Heart right ventricle (tissue), 16 donors: ENCODE measurements at regions not wholly inside any gene's neighbourhood (a gene's known extent, or its start where the extent isn't known, plus 50 kb on each side); places are given as distances from the start of the nearest gene placed in this dataset.

Experiments
- ATAC-seq, 8 donors: fragments of 200-7000 bp; cut with Tn5 transposase; one replicate each; pipeline ENCODE4 v1.9.1; 2020; ENCODE audit warnings: mild to moderate bottlenecking in 8 of 8, moderate library complexity in 8 of 8, moderate number of reproducible peaks in 1 of 8
- DNase-seq, 2 donors: peaks; one replicate each; pipeline ENCODE4 v3.0.0-alpha.2; 2020
- H3K27ac ChIP-seq, 10 donors: fragments of 200-600 bp; sonication (generic) in 2 of 10; one replicate each; pipeline versions ENCODE4 v1.5.0 to v1.8.0; 2020 to 2022; ENCODE audit warnings: mild to moderate bottlenecking in 3 of 10
- H3K27me3 ChIP-seq, 7 donors: fragments of 200-600 bp; one replicate each; pipeline ENCODE4 v1.8.0; 2021 to 2022; ENCODE audit warnings: mild to moderate bottlenecking in 2 of 7
- H3K36me3 ChIP-seq, 9 donors: fragments of 200-600 bp; sonication (generic) in 1 of 9; one replicate each; pipeline versions ENCODE4 v1.5.0 to v1.8.0; 2020 to 2022; ENCODE audit warnings: mild to moderate bottlenecking in 2 of 9
- H3K4me1 ChIP-seq, 9 donors: fragments of 200-600 bp; sonication (generic) in 1 of 9; one replicate each; pipeline versions ENCODE4 v1.5.0 to v1.8.0; 2020 to 2022; ENCODE audit warnings: mild to moderate bottlenecking in 4 of 9
- H3K4me3 ChIP-seq, 10 donors: fragments of 200-600 bp; sonication (generic) in 2 of 10; one replicate each; pipeline versions ENCODE4 v1.5.0 to v1.8.0; 2020 to 2022; ENCODE audit warnings: mild to moderate bottlenecking in 7 of 10, moderate library complexity in 2 of 10
- H3K9me3 ChIP-seq, 11 donors: fragments of 200-600 bp in 10 of 11; sonication (generic) in 2 of 11; one replicate each; pipeline versions ENCODE4 v1.5.0 to v1.8.0; 2013 to 2022; ENCODE audit warnings: mild to moderate bottlenecking in 2 of 11, control low read depth in 1 of 11, moderate library complexity in 1 of 11
- WGBS, 2 donors: extraction: QIAGEN DNeasy Blood & Tissue Kit; methylation state at CpG; one replicate each; pipeline ENCODE4 v1.1.7; 2013; ENCODE audit warnings: inconsistent platforms in 1 of 2; 5-methylcytosine and 5-hydroxymethylcytosine counted together
- intact Hi-C, 10 donors: fragments of 100-400 bp; cut with DNase I; formaldehyde crosslinking; loops; one replicate each; pipeline versions ENCODE4 v1.11.1 to v1.14.2; 2022
- TF ChIP-seq, protein P1 (sequence below), 9 donors: fragments of 200-600 bp; sonication (generic) in 2 of 9; IDR thresholded peaks; one replicate each; pipeline versions ENCODE4 v1.5.0 to v1.8.0; 2021 to 2022; ENCODE audit warnings: antibody characterized with exemption in 9 of 9, mild to moderate bottlenecking in 5 of 9, moderate library complexity in 1 of 9
- donor health status: Arrhythmogenic right ventricular cardiomyopathy.
- donor health status: ischemic (EF 13 %, LVEDD 7.1; RV severe dilation, severe dysfunction).
- donor health status: healthy with polysubstance abuse.
- donor health status: DM: no; HTN: yes; CAD: no.
- donor health status: DM: no; HTN: no; CAD: no.
- donor health status: ischemic (EF 25% LVEDD 6.9; RV normal size, moderate dysfunction).
- donor health status: ischemic (EF 25% LVEDD 5.7; RV mildly dilated, moderate dysfunction).
- donor health status: healthy.
- donor health status: DM: yes; HTN: yes; CAD: no.
- donor health status: Ischemic cardiomyopathy.
- donor health status: ischemic (EF 35%, LVEDD 5.7; RV mildly dilated, moderate dysfunction).
- donor health status: nonischemic (EF 11% LVEDD 7.7; RV severe dilation, severe dysfunction).
- donor health status: DM: yes; HTN: yes; CAD: no.
- donor health status: PGD.
- donor health status: ischemic (EF 29% LVEDD 5.4; RV normal size, mild dysfunction).
- donor health status: nonischemic (EF 23%, LVEDD 6.1; RV moderate dilation, normal function).

DNA sequence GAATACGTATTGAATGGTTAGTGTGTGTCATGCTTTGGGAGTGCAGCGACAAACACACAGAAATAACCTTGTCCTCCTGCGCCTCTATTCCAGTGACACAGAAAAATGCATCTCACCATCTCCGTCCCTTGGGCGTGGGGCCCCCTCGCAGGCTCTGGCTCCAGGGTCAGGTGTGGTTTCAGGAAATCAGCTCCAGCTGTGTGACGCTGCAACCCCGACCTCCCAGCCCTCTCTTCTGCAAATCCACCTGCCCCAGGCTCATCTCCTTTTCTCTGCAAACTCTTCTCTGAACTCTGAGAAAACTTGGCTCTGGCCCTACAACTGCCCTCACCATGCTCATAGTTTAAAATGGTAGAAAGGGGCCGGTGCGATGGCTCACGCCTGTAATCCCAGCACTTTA is 51.3 kb upstream of the ZNF536 start:
- TF ChIP-seq, protein P1, sequence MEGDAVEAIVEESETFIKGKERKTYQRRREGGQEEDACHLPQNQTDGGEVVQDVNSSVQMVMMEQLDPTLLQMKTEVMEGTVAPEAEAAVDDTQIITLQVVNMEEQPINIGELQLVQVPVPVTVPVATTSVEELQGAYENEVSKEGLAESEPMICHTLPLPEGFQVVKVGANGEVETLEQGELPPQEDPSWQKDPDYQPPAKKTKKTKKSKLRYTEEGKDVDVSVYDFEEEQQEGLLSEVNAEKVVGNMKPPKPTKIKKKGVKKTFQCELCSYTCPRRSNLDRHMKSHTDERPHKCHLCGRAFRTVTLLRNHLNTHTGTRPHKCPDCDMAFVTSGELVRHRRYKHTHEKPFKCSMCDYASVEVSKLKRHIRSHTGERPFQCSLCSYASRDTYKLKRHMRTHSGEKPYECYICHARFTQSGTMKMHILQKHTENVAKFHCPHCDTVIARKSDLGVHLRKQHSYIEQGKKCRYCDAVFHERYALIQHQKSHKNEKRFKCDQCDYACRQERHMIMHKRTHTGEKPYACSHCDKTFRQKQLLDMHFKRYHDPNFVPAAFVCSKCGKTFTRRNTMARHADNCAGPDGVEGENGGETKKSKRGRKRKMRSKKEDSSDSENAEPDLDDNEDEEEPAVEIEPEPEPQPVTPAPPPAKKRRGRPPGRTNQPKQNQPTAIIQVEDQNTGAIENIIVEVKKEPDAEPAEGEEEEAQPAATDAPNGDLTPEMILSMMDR (IDR thresholded peaks at IDR 0.05): no peak
- no peaks in the 10 kb centered on the region for H3K36me3 ChIP-seq
- no peak overlapping the region for H3K4me3 ChIP-seq
- peaks cover 0 to 8% (median 0%) of the 10 kb centered on the region in 11 donors for H3K9me3 ChIP-seq
- H3K27ac ChIP-seq: no peak overlapping the region
- intact Hi-C loops: no loop called here
- DNase-seq (no peak), ATAC-seq (no peak)
- 82 to 83% methylated on average over 11 of the region's 11 CpGs for WGBS, 2 donors
- no peaks in the 10 kb centered on the region for H3K27me3 ChIP-seq
- H3K4me1 ChIP-seq: peaks cover 0 to 10% (median 0%) of the 10 kb centered on the region in 9 donors
